Motor neuron (in vitro differentiated cells): ENCODE measurements at regions not wholly inside any gene's neighbourhood (a gene's known extent, or its start where the extent isn't known, plus 50 kb on each side); places are given as distances from the start of the nearest gene placed in this dataset.

ENCODE experiments used
- ATAC-seq, 8 experiments: fragments of 200-7000 bp; cut with Tn5 transposase; replicated peaks in 6 of 8; 2 replicates each; pipeline ENCODE4 v1.8.0; 2021; ENCODE audit warnings: mild to moderate bottlenecking in 8 of 8, moderate library complexity in 8 of 8
- H3K27ac ChIP-seq, 2 donors: fragments of 250-450 bp; sonication (Bioruptor Pico); 2 replicates each; pipeline ENCODE4 v1.9.0; 2021; ENCODE audit warnings: antibody characterized with exemption in 2 of 2, mild to moderate bottlenecking in 2 of 2, moderate library complexity in 1 of 2
- H3K4me1 ChIP-seq, 2 donors: fragments of 250-450 bp; sonication (Bioruptor Pico); replicated peaks in 1 of 2; 2 replicates each; pipeline ENCODE4 v1.6.1; 2021; ENCODE audit warnings: antibody characterized with exemption in 2 of 2, mild to moderate bottlenecking in 2 of 2, moderate library complexity in 1 of 2
- H3K4me3 ChIP-seq, 5 donors: fragments of 250-450 bp; sonication (Bioruptor Pico); 2 replicates each; pipeline ENCODE4 v1.9.0; 2021; ENCODE audit warnings: antibody characterized with exemption in 5 of 5, mild to moderate bottlenecking in 5 of 5, moderate library complexity in 4 of 5
- WGBS, 10 experiments: fragments of 450-650 bp; shearing (Covaris generic); methylation state at CpG; one replicate each; pipeline ENCODE4 v1.0.0; 2022; 5-methylcytosine and 5-hydroxymethylcytosine counted together
- in situ Hi-C, 9 experiments: fragments of 400-800 bp; cut with MboI; loops; one replicate each; pipeline ENCODE4 v1.15.0; 2021; ENCODE audit warnings: low sequenced_read_pairs in 9 of 9, low pct_unique_long_range_greater_than_20kb in 2 of 9; ENCODE audit not compliant: unreplicated experiment in 9 of 9

GRCh38 chr6:67412035-67412434 lies 1223.0 kb upstream of the ADGRB3 start:
- no peak for ATAC-seq
- in situ Hi-C loops: no loop called here
- Histone ChIP-seq H3K4me3 (no peak overlapping the region), H3K27ac (no peak overlapping the region), H3K4me1 (no peaks in the 10 kb centered on the region)
- WGBS, 10 experiments: 0 to 100% (median 55%) methylated on average over 1 to 3 of the region's 3 CpGs

GRCh38 chr6:67411036-67411435 lies 1224.0 kb upstream of the ADGRB3 start:
- Histone ChIP-seq H3K27ac (no peak overlapping the region), H3K4me1 (no peaks in the 10 kb centered on the region), H3K4me3 (no peak overlapping the region)
- no peak for ATAC-seq
- WGBS, 10 experiments: 0 to 83% (median 30%) methylated on average over 1 of the region's 1 CpG; no CpG with 5 or more reads in 2 of the 10 experiments
- in situ Hi-C loops: no loop called here

GRCh38 chr6:67394254-67394653 lies 1240.8 kb upstream of the ADGRB3 start:
- in situ Hi-C loops: no loop called here
- no peaks in the 10 kb centered on the region for H3K4me1 ChIP-seq
- H3K4me3 ChIP-seq: no peak overlapping the region
- WGBS, 10 experiments: 0 to 78% (median 0%) methylated on average over 1 to 2 of the region's 2 CpGs; no CpG with 5 or more reads in 3 of the 10 experiments
- H3K27ac ChIP-seq: no peak overlapping the region
- ATAC-seq: no peak

- 0 to 100% (median 50%) methylated on average over 1 of the region's 1 CpG; no CpG with 5 or more reads in 4 of the 10 experiments for WGBS, 10 experiments
Measured at GRCh38 chr6:67393356-67393755, 1241.7 kb upstream of the ADGRB3 start.

GRCh38 chr6:67391955-67392354 lies 1243.1 kb upstream of the ADGRB3 start:
- no peak for ATAC-seq
- in situ Hi-C loops: no loop called here
- H3K4me3 ChIP-seq: no peak overlapping the region
- WGBS, 10 experiments: 0 to 88% (median 20%) methylated on average over 1 to 2 of the region's 2 CpGs; no CpG with 5 or more reads in 3 of the 10 experiments
- H3K4me1 ChIP-seq: no peaks in the 10 kb centered on the region
- no peak overlapping the region for H3K27ac ChIP-seq

More at GRCh38 chr6:67393356-67393755, 1241.7 kb upstream of the ADGRB3 start:
- H3K4me1 ChIP-seq: no peaks in the 10 kb centered on the region
- no peak overlapping the region for H3K27ac ChIP-seq
- H3K4me3 ChIP-seq: no peak overlapping the region
- in situ Hi-C loops: no loop called here
- ATAC-seq: no peak

GRCh38 chr6:67369679-67370078 lies 1265.4 kb upstream of the ADGRB3 start:
- Histone ChIP-seq H3K27ac (no peak overlapping the region), H3K4me1 (no peaks in the 10 kb centered on the region), H3K4me3 (no peak overlapping the region)
- in situ Hi-C loops: no loop called here
- WGBS, 10 experiments: 0 to 100% (median 30%) methylated on average over 1 of the region's 1 CpG; no CpG with 5 or more reads in 3 of the 10 experiments
- ATAC-seq: no peak

DNA sequence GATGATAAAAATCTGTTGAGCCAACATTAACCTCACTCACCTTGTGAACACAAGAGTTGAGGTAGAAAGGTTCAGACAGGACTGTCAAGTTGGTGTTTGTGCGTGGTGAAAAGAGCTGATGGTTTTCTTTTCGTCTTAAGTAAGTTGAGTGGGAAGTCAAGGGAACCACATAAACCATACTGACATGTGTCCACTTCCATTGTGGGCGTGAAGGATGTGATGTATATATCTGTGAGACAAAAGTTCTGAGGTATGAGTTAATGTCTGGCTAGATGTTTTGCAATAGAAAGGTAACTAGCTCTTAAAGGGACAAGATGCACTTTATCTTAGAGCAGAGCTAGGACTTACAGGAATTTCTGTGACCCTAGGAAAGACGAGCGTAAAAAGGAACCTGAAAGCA lies 1272.1 kb upstream of the ADGRB3 start:
- Histone ChIP-seq H3K27ac (no peak overlapping the region), H3K4me1 (no peaks in the 10 kb centered on the region), H3K4me3 (no peak overlapping the region)
- 10 to 93% (median 72%) methylated on average over 2 to 5 of the region's 5 CpGs; no CpG with 5 or more reads in 2 of the 10 experiments for WGBS, 10 experiments
- in situ Hi-C loops: no loop called here
- no peak for ATAC-seq

DNA sequence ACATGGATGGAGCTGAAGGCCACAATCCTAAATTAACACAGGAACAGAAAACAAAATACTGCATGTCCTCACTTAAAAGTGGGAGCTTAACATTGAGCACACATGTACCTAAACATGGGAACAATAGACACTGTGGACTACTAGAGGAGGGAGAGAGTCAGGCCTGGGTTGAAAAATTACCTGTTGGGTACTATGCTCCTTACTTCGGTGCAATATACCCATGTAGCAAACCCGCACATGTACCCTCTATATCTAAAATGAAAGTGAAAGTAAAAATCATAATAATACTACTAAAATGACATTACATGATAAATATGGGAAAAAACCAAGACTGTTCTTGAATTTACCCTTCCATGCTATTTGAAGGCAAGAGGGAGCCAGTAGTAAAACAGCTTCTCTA lies 1273.8 kb upstream of the ADGRB3 start:
- Histone ChIP-seq H3K27ac (no peak overlapping the region), H3K4me3 (no peak overlapping the region), H3K4me1 (no peaks in the 10 kb centered on the region)
- ATAC-seq: no peak
- in situ Hi-C loops: no loop called here
- 14 to 100% (median 98%) methylated on average over 1 to 2 of the region's 2 CpGs; no CpG with 5 or more reads in 2 of the 10 experiments for WGBS, 10 experiments

DNA sequence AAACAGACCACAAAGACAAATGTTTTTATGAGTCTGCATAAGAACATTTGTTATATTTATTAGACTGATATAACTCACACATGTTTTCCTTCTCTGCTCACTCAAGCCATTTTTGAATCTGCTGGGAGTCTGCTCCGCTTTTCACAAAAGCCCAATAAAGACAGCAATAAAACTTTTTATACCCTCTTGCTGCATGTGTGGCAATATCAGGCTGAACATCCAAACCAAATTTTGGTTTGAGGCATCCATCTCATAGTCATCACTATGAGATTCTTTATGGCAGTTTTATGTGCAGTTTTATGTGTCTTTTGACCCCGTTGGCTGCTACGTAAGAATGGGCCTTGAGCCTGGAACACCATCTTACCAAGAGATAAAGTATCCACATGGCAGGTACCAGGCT lies 1276.8 kb upstream of the ADGRB3 start:
- H3K27ac ChIP-seq: no peak overlapping the region
- in situ Hi-C loops: no loop called here
- WGBS, 10 experiments: 0 to 100% (median 86%) methylated on average over 1 to 3 of the region's 3 CpGs; no CpG with 5 or more reads in 1 of the 10 experiments
- no peak for ATAC-seq
- no peaks in the 10 kb centered on the region for H3K4me1 ChIP-seq
- H3K4me3 ChIP-seq: no peak overlapping the region

GRCh38 chr6:67353861-67354260 lies 1281.2 kb upstream of the ADGRB3 start:
- in situ Hi-C loops: no loop called here
- H3K4me1 ChIP-seq: no peaks in the 10 kb centered on the region
- H3K27ac ChIP-seq: no peak overlapping the region
- no peak for ATAC-seq
- 17 to 89% (median 63%) methylated on average over 3 of the region's 3 CpGs; no CpG with 5 or more reads in 1 of the 10 experiments for WGBS, 10 experiments
- H3K4me3 ChIP-seq: no peak overlapping the region

GRCh38 chr6:67352717-67353116 lies 1282.4 kb upstream of the ADGRB3 start:
- H3K4me1 ChIP-seq: no peaks in the 10 kb centered on the region
- no peak overlapping the region for H3K4me3 ChIP-seq
- ATAC-seq: no peak
- in situ Hi-C loops: no loop called here
- whole genome bisulfite sequencing, 10 experiments: 41 to 98% (median 66%) methylated on average over 3 to 10 of the region's 10 CpGs
- H3K27ac ChIP-seq: no peak overlapping the region

- no peak overlapping the region for H3K27ac ChIP-seq
- in situ Hi-C loops: no loop called here
- ATAC-seq: no peak
- WGBS, 10 experiments: 19 to 100% (median 79%) methylated on average over 1 to 4 of the region's 4 CpGs
- H3K4me3 ChIP-seq: no peak overlapping the region
- H3K4me1 ChIP-seq: no peaks in the 10 kb centered on the region
Measured at GRCh38 chr6:67350729-67351128, 1284.4 kb upstream of the ADGRB3 start.

- 24 to 100% (median 84%) methylated on average over 1 to 7 of the region's 7 CpGs; no CpG with 5 or more reads in 2 of the 10 experiments for WGBS, 10 experiments
- ATAC-seq: no peak
- Histone ChIP-seq H3K4me1 (no peaks in the 10 kb centered on the region), H3K4me3 (no peak overlapping the region), H3K27ac (no peak overlapping the region)
- in situ Hi-C loops: no loop called here
Measured at GRCh38 chr6:67345946-67346345, 1289.1 kb upstream of the ADGRB3 start.

DNA sequence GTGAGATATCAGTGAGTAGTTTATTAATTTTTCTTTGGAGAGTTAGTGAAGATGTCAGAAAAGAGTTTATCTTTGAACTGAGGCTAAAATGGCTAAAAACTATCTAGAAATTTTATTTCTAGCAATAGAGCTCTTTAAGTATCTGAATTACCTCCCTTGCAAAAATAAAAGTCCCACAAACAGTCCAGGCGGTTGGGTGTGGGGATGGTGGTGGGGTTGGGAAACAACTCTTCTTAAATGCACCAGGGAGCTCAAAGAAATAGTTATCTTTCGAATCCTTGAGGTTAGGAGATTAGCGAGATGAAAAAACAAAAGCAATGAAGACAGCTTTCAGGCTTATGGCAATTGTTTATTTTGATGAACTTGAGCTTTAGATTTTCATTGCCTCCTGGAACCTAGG lies 1299.1 kb upstream of the ADGRB3 start:
- no peak for ATAC-seq
- H3K27ac ChIP-seq: no peak overlapping the region
- no peaks in the 10 kb centered on the region for H3K4me1 ChIP-seq
- in situ Hi-C loops: no loop called here
- WGBS, 10 experiments: 0 to 89% (median 38%) methylated on average over 1 to 3 of the region's 3 CpGs; no CpG with 5 or more reads in 1 of the 10 experiments
- no peak overlapping the region for H3K4me3 ChIP-seq
